Stimulated activated CD8-positive, alpha-beta memory T cell treated with anti-CD3 and anti-CD28 coated beads, Interleukin-15, amount 100 ng/mL, for 48 hours (primary cell): ENCODE measurements at regions not wholly inside any gene's neighbourhood (a gene's known extent, or its start where the extent isn't known, plus 50 kb on each side); places are given as distances from the start of the nearest gene placed in this dataset.

ENCODE experiments used
- DNase-seq, 2 donors: peaks; one replicate each; pipeline ENCODE4 v3.0.0-alpha.2; 2020; ENCODE audit warnings: low read depth in 2 of 2

DNA sequence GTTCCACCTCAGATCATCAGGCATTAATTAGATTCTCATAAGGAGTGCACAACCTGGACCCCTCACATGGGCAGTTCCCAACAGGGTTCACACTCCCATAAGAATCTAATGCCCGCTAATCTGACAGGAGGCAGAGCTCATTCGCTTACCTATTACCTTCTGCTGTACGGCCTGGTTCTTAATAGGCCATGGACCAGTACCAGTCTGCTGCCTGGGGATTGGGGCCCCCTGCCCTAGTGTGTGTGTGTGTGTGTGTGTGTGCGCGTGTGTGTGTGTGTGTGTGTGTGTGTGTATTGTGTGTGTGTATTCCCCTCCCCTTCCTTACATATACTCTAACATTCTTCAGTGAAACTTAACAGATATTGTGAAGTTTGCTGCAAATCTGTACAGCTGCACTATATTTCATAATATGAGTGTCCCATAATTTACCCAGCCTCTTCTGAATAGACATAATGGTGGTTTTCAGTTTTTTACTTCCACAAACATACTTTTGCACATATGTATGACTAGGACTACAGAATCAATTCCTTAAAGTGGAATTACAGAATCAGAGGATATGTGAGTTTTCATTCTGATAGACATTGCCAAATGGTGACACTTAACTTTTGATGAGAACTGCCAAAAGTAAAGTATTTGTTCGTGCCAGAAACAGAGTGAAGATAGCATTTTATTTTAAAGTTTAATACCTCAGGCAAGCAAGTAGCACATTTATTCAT is 205.2 kb upstream of the EEA1 start:
- DNase-seq = no peak

DNA sequence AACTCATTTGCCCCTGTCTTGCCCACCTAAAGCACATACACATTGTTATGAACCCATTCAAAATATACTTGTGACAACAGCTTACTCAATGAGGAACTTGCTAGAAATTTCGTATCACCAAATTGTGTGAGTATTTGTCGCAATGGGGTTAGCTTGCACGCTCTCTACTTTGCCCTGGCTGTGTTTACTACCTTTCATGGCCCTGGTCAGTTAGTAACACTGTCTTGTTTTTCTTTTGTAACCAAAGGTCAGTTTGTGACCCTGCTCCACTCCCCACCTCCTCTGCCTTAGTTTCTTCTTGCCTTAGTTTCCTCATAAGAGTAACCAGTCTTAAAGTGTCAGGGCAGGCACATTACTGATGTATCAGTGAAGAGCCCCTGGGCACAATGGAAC is 205.8 kb upstream of the EEA1 start:
- no peak for DNase-seq

DNA sequence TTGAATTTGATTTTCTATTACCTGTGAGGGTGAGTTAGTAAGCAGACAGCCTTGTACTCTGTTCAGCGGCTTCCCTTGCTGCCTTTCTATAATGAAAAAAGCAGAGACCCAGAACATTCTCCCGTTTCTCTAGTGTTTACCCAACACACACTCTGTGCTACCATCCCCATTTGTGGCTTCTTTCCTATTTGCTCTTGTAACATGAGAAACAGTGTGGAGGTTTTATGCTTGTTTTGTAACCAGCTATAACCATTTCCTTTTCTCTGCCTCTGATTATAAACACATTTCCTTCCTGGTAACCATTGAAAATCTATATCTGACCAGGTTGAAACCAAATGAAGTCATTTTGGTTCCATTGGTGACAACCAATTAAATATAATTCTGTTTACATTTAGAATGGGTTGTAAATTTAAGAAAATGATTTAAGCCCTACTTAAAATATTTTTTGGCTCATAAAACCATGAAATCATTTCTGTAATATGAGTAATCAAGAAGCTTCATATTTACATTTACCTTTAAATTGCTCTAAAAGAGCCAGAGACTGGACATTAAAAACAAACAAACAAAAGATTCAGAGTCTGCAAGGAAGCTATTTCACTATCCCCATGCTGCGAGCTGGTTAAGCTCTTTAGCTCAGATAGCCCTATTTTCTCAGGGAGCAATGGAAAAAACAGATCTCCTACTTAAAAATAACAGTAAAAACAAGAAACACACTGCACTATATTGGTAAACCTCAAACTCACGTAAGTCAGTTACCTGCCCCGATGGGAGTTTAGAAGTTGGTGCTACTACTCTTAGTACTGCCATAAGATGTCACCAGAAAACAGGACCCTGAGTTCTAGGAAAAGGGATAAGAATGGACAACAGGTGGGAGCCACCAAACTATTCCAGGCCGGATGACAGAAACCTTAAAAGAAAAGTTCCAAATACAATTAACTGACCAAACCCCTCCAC is 206.5 kb upstream of the EEA1 start:
- no peak for DNase-seq

DNA sequence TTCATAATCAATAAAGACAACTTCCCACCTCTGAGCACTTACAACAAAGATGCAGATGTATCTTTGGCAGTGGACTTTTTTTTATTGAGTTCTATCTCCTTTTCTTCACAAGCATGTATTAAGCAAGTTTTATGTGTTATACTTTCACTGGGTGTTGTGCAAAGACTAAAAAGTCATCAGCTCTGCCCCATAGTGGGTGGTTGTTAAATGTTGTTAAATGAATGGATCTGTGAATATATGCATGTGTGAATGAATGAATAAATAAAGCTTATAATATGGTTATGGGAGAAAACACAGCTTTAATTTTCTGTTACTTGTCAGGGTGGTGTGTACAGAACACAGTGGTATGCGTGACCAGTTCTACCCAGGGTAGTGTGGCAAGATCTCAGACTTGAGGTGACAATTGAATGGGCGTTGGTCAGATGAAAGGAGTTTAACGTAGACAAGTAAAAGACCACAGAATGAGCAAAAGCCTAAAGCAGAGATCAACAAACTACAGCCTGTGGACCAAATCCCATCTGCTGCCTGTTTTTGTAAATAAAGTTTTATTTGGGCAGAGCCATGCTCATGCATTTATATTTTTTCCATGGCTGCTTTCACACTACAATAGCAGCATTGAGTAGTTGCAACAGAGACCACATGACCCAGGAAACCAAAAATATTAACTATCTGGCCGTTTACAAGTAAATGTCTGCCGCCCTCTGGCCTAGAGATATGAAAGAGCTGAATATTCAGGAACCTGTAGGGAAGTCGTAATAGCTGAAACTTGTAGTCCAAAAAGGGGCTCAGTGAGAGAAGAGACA is 207.4 kb upstream of the EEA1 start:
- no peak for DNase-seq

DNA sequence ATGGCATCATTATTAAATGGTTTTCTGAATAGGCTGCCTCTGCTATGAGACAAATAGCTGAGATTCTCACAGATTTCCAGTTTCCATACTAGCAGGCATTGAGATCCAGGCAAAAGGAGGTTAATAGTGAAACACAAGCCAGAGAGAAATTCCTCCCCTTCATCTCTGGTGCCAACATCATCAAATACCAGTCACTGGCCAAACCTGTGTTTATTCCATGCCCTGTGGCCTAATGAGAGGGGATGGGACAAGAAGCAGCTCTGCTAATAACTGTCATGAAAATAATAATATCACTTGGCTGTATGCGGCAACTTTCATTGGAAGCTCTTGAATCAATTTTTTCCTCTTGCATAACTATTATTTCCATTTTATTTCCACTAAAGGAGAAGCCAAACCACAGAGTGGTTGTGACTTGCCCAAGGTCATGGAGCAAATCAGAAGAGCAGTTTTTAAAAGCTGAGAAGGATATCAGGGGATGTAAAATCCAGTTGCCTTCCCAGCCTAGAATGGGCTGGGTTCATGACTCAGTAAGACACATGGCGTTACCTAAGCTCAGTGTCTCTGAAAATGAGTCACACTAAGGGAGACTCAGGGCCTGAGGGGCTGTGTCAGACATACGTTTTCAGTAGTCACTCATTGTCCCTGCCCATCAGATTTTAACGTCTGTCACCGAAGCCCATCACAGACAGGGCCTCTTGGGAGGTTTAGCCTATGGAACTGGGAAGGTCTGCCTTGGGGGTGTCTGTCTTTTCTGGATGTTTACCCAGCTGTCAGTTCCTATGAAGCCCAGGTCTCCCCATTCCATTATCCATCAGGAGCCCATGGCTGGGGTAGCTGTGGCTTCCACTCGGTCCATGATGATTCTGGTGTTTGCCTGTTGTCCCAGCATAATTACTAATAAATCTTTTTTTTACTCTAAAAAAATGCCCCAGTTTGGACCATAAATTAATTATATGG is 208.8 kb upstream of the EEA1 start:
- DNase-seq = no peak

DNA sequence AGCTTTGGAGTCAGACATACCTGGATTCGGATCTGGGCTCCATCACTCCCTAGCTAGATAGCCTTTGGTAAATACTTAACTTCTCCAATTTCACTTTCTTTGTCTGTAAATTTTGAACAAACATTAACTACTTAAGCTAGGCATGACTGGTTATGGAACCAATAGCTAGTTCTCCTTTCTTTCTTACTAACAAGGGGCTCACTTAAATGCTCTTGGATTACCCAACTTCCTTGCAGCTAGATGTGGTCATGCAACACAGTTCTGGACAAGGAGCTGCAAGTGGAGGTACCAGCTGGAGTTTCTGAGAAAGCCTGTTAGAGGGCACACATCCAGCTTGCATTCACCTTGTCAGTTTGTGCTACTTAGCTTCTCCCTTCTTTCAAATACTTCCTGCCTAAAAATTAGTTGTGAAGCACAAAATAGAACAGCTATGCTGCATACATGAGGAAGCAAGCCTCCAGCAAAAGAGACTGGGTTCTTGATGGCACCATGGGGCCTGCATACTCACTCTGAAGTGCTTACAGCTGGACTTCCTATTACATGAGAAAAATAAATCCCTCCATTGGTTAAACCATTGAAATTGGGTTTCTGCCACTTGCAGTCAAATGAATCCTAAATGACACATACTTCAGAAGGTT is 210.1 kb upstream of the EEA1 start:
- no peak for DNase-seq

DNA sequence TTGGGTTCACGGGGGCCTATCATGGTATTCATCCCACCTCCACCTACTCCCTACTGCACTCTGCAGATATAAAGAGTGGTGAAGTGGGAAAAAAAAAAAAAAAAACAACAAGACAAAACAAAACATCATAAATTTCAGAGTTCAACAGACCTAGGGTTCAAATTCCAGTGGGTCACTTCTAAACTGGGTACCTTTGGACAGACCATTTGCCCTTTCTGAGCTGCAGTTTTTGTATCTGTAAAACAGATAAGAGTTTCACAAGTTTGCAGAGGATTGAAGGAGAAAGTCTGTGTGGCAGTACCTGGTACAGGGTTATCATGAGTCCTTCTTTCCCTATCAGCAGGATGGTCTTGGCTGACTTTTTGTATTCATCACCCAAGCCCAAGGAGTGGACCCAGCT is 211.2 kb upstream of the EEA1 start:
- DNase-seq = no peak

DNA sequence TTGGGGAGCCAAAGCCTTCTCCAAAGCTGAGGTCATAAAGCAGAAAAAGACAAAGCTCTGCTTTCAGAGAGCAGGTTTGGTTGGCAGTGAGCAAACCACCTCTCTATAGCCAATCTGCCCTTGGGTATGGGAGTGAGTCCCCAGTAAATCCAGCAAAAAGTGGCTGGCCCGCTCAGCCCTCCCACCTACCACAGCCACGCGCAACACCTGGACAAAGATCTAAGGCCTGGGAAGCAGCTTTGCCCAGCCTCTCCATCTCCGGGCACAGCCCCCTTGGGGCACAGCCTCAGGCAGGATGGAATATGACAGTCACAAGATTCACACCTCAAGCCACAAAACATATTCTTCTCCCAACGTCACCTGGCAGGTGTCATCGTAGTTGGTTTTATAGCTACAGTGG is 211.7 kb upstream of the EEA1 start:
- DNase-seq = no peak

DNA sequence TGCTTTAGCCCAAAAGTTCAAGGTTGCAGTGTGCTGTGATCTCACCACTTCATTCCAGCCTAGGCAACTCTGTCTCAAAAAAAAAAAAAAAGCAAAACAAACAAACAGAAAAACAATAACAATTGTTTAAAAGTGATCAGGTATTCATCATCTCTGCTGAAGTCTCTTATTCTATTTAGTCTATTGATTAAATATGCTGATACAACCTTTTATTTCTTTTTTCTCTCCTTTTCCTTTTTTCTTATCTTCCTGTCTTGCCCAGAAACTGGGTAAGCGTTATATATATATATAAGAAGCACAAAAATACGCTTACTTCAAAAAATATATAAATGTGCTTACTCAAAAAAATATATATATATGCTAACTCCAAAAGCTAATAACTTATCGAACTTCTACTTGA is 213.8 kb upstream of the EEA1 start:
- no peak for DNase-seq

DNA sequence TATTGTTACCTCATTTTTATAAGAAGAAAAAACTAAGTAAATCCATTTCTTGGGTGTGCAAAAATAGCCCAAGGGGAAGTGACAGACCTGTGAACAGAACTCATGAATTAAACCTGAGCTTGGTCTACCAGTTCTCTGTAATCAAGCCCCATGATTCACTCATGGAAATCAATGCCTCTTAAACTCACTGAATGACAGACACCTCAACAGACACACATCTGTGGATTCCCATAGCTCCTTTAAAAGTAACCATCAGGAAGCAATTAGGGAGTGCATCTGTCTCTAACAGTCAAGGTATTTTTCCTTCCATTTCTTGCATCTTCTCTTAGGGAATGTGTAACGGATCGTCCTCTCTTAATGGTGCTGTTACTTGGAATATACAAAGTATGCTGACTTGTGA is 215.0 kb upstream of the EEA1 start:
- no peak for DNase-seq

DNA sequence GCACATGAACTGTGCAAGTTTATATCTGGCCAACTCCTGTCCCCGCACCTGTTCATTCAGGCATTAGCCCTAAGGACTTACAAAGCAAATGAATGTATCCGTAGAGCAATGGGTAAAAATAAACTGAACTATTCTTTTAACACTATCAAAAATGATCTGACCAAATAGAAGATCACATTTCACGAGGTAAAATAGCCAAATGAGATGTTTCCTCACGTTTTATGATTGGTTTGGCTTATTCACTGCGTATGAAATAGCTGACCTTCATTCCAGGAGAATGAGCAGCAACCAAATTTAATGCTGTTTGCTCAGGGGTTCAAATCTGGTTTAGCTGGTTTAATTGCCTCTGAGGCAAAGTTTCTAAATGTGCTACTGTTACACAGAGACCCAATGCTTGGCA is 216.0 kb upstream of the EEA1 start:
- DNase-seq = no peak

DNA sequence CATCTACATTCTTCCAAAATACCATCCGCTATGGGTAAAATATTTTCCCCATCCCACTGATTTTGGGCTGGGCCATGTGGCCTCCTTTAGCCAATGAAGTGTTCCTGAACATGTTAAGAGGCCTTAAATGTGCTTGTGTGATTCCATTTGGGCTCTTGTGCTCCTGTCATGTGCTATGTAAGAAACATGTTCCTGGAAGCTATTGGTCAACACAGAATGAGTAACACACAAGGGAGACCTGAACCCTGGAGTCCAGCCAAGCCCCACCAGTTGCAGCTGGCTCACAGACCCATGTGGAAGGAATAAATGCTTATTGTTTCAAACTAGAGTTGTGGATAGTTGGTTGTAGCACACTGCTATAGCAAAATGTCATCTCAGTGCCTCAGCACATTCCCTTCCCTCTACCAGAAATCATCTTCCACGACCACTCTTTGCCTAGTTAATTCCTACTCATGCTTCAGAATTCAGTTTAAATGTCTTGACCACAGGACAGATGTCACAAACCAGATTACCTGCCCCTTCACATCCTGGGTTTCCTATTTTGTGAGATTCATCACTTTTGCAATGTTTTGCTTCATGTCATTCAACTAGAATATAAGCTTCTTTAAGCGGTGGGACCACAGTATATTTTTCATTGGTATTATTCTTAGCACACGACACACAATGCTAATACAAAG is 217.3 kb upstream of the EEA1 start:
- no peak for DNase-seq

DNA sequence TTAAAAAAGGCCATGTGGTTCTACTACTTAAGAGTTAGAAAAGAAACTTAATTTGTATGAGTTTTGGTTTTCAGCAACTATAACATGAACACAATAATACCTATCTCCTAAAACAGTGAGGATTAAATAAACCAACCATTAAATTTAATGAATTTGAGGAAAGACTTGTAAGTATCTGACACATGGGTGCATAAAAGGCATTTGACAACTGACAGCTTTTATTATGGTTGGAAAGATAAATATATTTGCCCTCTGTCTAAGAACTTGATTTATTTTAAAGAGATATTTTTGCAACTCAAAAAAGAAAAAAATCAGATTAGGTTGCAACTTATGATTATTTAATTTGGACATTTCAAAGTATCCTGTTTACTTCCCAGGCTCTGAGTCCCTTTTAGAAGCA is 217.9 kb upstream of the EEA1 start:
- DNase-seq = no peak

DNA sequence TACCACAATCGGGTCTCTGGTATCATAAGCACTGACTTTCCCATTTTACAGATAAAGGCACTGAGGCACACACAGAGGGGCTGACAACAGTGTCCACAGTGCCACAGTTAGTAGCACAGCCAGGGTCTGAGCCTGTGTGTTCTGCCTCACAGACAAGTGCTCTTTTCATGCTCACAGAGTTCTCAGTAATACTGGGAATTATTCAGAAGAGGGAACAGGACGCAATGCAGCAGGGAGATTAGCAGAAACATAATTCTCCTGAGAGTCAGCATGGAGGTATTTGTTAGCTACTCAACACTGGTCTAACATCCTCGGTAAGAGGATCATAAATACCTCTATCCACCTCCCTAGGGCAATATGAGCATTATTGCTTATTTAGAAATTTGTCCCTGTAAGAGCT is 219.3 kb upstream of the EEA1 start:
- DNase-seq = no peak

DNA sequence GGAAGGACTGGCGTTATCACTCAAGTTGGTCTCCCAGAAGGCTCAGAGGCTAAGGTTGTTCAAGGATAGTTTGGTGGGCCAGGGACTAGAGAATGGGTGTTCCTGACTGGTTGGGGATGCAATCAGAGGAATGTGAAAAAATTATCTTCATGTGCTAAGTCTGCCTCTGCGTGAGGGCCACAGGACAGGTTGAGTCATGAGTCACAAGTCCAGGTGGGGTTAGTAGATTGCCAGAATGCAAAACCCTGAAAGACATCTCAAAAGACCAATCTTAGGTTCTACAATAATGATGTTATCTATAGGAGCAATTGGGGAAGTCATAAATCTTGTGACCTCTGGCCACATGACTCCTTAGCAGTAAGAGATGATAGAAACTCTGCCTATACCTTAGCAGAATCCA is 220.1 kb upstream of the EEA1 start:
- DNase-seq = no peak

DNA sequence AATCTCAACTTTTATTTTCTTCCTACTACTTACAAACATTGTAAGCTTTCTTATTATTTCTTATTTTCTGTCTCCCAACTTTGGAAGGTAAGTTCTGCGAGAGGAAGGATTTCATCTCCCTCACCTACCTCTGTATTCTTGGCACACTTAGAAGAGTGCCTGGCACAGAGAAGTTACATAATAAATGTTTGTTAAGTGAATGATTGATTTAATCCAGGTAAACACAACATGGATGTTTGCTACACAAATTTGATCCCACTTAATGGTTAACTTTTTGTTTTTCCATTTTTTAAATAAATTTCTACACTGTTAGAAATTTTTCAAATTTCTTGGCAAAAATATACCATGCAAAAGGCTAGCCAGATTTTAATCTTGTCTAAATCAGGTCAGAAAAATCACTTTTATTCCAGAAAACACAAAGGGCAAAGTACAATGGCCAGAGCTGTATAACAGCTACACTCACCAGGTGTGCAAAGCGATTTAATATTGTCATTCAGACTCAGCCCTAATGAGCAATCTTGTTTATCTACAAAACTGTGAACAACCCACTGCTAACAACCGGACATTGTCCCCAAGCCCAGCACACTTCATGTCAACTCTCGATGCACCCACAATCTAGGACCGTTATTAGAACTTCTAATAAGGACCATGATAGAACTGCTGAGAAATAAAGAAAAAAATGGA is 222.1 kb upstream of the EEA1 start:
- DNase-seq = no peak

DNA sequence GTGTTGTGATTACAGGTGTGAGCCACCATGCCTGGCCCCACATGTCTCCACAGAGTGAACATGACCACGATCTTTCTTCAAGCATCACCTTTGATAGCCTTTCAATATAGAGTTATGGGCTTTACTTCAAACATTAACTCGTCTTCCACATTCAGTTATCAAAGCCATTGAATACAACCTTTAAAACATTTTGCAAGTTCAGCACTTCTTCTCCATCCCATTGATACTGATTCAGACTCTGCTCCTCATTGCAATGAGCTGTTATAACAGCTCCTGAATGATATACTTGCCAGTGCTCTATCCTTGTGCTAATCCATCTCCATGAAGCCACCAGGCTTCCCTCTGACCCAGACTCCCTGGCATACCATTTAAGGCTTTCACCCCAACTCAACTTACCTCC is 223.5 kb upstream of the EEA1 start:
- no peak for DNase-seq

DNA sequence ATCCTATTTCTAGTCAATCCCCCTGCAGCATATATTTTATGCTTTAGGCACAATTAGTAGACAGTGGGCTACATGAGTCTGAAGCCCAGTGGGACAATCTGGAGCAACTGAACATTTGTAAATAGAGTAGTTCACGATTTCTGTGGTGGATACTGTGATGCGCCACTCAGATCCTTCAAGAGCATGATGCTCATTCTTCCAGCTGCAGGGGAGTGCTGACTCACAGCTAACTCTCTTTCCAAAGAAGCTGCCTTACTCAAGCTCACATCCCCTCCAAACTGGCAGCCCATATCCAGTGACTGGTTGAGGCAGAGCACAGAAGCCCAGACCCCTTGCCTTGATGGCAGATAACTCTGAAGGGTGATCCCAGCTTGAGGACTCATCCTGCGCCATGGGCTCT is 224.2 kb upstream of the EEA1 start:
- DNase-seq = no peak

DNA sequence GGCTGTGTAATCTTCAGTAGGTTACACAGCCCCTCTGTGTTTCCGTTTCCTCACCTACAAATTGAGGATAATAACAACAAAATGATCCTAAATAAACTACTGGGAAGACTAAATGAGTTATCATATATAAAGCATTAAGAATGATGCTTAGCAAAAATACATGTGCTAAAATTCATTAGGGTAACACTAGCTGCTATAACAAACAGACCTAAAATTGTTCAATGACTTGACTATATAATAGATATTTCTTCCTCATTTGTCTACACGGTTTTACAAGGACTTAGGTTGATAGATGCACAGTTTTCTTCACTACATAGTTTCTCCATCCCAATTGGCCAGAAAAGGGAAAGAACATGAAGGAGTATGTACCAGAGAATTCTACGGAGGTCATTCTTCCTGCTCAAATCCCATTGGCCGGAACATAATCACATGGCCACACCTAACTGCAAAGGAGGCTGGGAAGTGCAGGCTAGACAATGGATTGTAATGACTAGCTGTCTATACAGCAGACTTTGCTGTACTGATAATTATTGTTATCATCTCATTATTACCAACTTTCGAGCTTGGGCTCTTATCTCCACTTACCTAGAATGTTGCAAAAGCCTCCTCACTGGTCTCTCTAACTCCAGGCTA is 223.5 kb upstream of the NUDT4 start:
- DNase-seq = no peak
